DND-41 (cell line): ENCODE measurements at regions not wholly inside any gene's neighbourhood (a gene's known extent, or its start where the extent isn't known, plus 50 kb on each side); places are given as distances from the start of the nearest gene placed in this dataset.

ENCODE experiments used
- EZH2 ChIP-seq: IDR thresholded peaks from 3 replicates; pipeline ENCODE4 v1.6.1; 2012; ENCODE audit warnings: borderline replicate concordance, low read depth, mild to moderate bottlenecking, moderate library complexity, low read length, inconsistent platforms; ENCODE audit not compliant: severe bottlenecking
- TF ChIP-seq, protein P1 (sequence below): IDR thresholded peaks from 2 replicates; pipeline ENCODE4 v1.5.1; 2012; ENCODE audit warnings: borderline replicate concordance, low read length, moderate library complexity, mild to moderate bottlenecking; ENCODE audit not compliant: poor library complexity, severe bottlenecking; ENCODE audit errors: extremely low read depth

DNA sequence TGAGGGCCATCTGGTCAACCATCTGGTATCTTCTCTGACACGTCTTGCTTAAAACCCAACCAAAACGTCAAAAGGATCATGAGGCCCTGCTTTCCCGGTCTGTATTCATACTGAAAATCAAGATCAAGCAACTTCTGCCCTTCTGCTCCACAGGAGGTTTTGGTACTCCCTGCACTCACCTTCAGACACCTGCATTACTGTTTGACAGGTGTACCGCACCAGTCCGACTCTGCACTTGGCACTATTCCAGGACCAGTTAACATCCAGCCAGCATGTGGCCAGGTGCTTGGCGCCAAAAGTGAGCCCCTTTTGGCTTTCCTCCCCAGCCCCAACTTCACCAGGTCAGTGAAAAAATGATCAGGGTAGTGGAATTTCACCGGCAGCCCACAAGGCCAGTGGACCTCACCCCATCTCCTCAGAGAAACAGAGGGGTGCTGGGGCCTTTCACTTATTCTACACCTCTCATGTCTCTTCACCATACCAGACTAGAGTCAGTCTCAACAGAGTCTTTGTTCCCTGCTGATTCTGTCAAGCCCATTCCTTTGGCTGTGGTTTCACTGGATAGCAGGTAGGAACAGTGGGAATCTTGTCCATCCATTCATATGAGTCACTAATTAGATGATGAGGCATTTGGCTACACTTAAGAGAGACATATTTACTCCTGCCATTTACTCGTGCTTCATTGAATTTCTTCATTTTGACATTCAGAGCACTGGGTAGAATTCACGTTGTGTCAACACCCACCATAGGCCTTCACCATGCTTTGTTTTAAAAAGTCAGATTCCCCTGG lies 85.3 kb downstream of the ZNF726 start:
- TF ChIP-seq, protein P1, sequence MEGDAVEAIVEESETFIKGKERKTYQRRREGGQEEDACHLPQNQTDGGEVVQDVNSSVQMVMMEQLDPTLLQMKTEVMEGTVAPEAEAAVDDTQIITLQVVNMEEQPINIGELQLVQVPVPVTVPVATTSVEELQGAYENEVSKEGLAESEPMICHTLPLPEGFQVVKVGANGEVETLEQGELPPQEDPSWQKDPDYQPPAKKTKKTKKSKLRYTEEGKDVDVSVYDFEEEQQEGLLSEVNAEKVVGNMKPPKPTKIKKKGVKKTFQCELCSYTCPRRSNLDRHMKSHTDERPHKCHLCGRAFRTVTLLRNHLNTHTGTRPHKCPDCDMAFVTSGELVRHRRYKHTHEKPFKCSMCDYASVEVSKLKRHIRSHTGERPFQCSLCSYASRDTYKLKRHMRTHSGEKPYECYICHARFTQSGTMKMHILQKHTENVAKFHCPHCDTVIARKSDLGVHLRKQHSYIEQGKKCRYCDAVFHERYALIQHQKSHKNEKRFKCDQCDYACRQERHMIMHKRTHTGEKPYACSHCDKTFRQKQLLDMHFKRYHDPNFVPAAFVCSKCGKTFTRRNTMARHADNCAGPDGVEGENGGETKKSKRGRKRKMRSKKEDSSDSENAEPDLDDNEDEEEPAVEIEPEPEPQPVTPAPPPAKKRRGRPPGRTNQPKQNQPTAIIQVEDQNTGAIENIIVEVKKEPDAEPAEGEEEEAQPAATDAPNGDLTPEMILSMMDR = no peak
- TF ChIP-seq EZH2 = no peak
